HG02763 (cell line): ENCODE measurements at regions not wholly inside any gene's neighbourhood (a gene's known extent, or its start where the extent isn't known, plus 50 kb on each side); places are given as distances from the start of the nearest gene placed in this dataset.

Experiments
- ATAC-seq: cut with Tn5 transposase; IDR thresholded peaks from one replicate; pipeline ENCODE4 v1.9.1; 2021; ENCODE audit warnings: mild to moderate bottlenecking, moderate library complexity; ENCODE audit not compliant: unreplicated experiment

DNA sequence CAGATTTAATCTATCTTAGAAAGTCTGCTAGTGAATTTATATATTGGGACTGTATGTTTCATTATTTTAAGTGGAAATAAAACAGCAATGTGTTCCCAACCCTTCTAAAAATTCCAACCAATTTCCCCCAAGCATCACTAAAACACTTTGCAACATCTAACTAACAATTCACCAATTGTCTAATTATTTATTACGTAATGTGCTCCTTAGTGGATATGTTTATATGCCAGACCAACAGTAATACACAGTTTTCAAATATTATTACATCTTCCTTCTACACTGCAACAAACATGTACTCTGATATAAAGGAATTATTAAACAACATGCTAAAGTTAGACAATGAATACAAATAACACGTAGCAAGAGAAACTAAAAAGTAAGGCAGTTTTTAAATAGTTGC, 262.6 kb upstream of the THBS1 start:
- ATAC-seq, result no peak

DNA sequence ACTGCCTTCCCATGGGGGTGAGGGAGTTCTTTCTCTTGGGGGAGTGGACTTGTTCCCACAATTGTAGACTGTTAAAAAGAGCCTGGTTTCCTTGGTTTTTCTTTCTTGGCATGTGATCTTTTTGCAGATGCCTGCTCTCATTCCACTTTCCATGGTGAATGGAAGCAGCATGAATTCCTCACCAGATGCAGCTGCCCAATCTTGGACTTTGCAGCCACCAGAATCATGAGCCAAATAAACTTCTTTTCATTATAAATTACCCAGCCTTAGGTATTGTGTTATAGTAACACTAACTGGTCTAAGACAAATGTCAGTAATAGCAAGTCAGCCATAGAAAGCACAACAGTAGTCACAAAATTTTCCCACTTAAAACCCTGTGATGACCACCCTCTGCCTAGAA, 260.5 kb upstream of the THBS1 start:
- ATAC-seq, result no peak

- ATAC-seq, result no peak
These were observed 260.0 kb upstream of the THBS1 start for GRCh38 chr15:39320886-39321285.

DNA sequence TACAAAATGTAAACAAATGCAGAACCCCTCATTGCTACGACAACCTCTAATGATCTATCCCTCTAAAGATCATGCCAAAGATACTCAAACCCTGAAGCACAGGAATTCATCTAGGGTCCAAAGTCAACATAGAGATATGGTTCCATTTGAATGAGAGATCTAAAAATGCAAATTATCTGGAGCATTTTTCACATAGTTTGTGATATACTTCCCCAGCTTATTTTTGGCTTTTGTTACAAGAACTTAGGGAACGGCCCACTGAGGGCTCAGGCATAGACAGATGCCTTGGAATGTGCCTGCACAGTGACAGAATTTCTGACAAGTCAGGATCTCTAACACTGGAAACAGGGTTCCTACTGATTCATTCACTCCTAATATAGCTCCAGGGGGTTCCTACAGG, 258.9 kb upstream of the THBS1 start:
- ATAC-seq, result no peak

- ATAC-seq, result no peak
These were observed 257.7 kb upstream of the THBS1 start for GRCh38 chr15:39323157-39323556.

GRCh38 chr15:39323706-39324105, 257.2 kb upstream of the THBS1 start:
- no peak for ATAC-seq

- ATAC-seq, result no peak
These were observed 254.4 kb upstream of the THBS1 start for GRCh38 chr15:39326306-39326975.

- ATAC-seq, result no peak
These were observed 253.7 kb upstream of the THBS1 start for GRCh38 chr15:39327005-39327730.

- no peak for ATAC-seq
These were observed 250.8 kb upstream of the THBS1 start for GRCh38 chr15:39330061-39330460.

GRCh38 chr15:39331584-39331983, 249.3 kb upstream of the THBS1 start:
- ATAC-seq, result no peak

GRCh38 chr15:39332846-39333245, 248.0 kb upstream of the THBS1 start:
- ATAC-seq, result no peak

- no peak for ATAC-seq
These were observed 247.5 kb upstream of the THBS1 start for GRCh38 chr15:39333393-39333792.

- ATAC-seq, result no peak
These were observed 247.0 kb upstream of the THBS1 start for GRCh38 chr15:39333896-39334295.

- ATAC-seq, result no peak
These were observed 244.0 kb upstream of the THBS1 start for GRCh38 chr15:39336926-39337325.

DNA sequence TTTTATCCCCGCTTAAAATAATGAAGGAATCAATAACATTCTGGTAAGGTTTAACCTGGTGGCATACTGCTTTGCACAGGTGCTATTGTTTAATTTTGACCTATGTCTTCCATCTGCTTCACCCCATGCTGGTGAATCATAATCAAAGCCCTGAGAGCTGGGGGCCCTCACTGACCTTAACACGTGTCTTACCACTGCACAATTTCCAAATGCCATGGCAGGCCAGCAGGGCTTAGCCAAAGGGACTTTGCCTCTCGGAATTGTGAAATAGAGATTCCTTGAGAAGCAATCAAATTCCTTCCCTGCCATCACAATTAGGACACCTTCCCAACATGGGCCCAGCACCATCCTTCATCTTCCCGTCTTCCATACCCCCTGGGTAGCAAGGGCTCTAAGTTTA, 242.6 kb upstream of the THBS1 start:
- no peak for ATAC-seq

DNA sequence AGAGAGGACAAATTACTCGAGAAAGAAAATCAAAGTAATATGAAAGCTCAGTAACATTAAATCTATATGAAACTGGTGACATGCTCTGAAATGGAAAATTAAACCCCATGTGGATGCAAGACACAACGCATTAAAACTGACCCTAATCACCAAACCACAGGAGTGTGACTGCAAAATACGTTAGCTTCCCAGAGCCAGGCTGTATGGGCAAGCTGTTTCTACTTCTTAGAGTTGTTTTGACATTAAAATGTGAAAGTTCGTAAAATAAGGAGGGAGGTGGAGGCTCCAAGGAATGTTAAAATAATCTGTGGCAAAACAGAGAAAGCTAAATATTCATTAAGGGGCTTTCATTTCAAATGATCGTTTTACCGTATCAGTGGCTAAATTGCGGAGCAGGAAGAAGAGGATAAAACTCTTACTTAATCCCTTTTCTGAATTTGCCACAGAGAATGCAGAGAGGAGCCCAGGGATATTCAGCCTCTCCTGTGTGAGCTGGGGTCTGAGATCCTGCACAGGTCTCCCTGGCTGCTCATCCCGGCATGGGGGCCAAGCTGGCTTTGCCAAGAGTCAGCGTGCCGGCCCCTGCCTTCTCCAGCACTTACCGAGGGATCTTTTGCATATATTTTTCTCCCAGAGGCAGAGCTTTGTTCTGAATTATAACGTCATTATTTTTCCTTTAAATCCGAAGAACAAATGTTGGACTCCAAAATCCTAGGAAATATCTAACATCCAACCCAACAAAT, 239.8 kb upstream of the THBS1 start:
- no peak for ATAC-seq

DNA sequence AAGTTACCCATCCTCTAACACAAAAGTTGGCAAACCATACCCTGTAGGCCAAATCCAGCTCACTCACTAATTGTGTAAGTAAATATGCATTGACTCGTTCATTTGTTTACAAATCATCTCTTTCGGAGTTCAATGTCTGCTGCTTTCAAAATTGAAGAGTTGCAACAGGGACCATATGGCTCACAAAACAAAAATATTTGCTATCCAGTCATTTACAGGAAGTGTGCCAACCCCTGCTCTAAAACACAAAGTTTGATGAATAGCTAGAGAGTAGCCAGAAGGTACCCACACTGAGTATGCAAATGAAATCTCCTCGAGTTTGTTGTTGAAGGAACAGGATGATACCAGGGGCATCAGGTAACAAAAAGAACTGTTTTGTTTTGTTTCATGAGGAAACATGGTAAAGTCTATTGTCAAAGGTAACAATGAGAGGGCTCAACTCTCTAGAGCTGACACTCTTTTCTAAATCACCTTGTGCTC, 236.2 kb upstream of the THBS1 start:
- ATAC-seq, result no peak

- ATAC-seq, result no peak
These were observed 235.7 kb upstream of the THBS1 start for GRCh38 chr15:39345176-39345575.

GRCh38 chr15:39347453-39347852, 233.4 kb upstream of the THBS1 start:
- no peak for ATAC-seq

- no peak for ATAC-seq
These were observed 230.1 kb upstream of the THBS1 start for GRCh38 chr15:39350785-39351184.

GRCh38 chr15:39354189-39354588, 226.7 kb upstream of the THBS1 start:
- ATAC-seq, result no peak
